ENCODE measurements at regions not wholly inside any gene's neighbourhood (a gene's known extent, or its start where the extent isn't known, plus 50 kb on each side); places are given as distances from the start of the nearest gene placed in this dataset.

GRCh38 chr16:65657071-65657494 lies 535.2 kb upstream of the CDH11 start:
- WGBS, 2 donors: 37 to 55% methylated on average over 6 of the region's 6 CpGs
- DNase-seq: no peak
- H3K27me3 ChIP-seq: peaks cover 0 to 14% (median 9%) of the 10 kb centered on the region in 7 donors
- no peak overlapping the region for H3K27ac ChIP-seq
- ATAC-seq: no peak
- H3K4me1 ChIP-seq: peaks cover 0 to 15% (median 8%) of the 10 kb centered on the region in 9 donors
- TF ChIP-seq CTCF (IDR thresholded peaks at IDR 0.05): no peak
- no peaks in the 10 kb centered on the region for H3K9me3 ChIP-seq
- intact Hi-C loops (cut with DNase I): no loop called here
- H3K36me3 ChIP-seq: no peaks in the 10 kb centered on the region
- H3K4me3 ChIP-seq: no peak overlapping the region

GRCh38 chr16:65655802-65656201 lies 533.9 kb upstream of the CDH11 start:
- ATAC-seq (no peak), DNase-seq (no peak)
- Histone ChIP-seq H3K27me3 (peaks cover 0 to 15% (median 9%) of the 10 kb centered on the region in 7 donors), H3K4me1 (peaks cover 0 to 15% (median 8%) of the 10 kb centered on the region in 9 donors), H3K9me3 (no peaks in the 10 kb centered on the region), H3K4me3 (no peak overlapping the region), H3K36me3 (no peaks in the 10 kb centered on the region), H3K27ac (no peak overlapping the region)
- no peak for TF ChIP-seq CTCF (IDR thresholded peaks at IDR 0.05)
- 69 to 79% methylated on average over 3 of the region's 3 CpGs for WGBS, 2 donors
- intact Hi-C loops (cut with DNase I): no loop called here

GRCh38 chr16:65648101-65648500 lies 526.2 kb upstream of the CDH11 start:
- Histone ChIP-seq H3K27me3 (peaks cover 0 to 7% (median 0%) of the 10 kb centered on the region in 7 donors), H3K9me3 (no peaks in the 10 kb centered on the region), H3K36me3 (no peaks in the 10 kb centered on the region), H3K4me3 (no peak overlapping the region), H3K4me1 (no peaks in the 10 kb centered on the region), H3K27ac (no peak overlapping the region)
- no peak for TF ChIP-seq CTCF (IDR thresholded peaks at IDR 0.05)
- ATAC-seq (no peak), DNase-seq (no peak)
- intact Hi-C loops (cut with DNase I): no loop called here
- WGBS, 2 donors: 86 to 89% methylated on average over 5 of the region's 5 CpGs

- TF ChIP-seq CTCF (IDR thresholded peaks at IDR 0.05): no peak
- intact Hi-C loops (cut with DNase I): no loop called here
- H3K4me1 ChIP-seq: no peaks in the 10 kb centered on the region
- ATAC-seq: no peak
- no peaks in the 10 kb centered on the region for H3K27me3 ChIP-seq
- no peak for DNase-seq
- no peak overlapping the region for H3K27ac ChIP-seq
- no peaks in the 10 kb centered on the region for H3K36me3 ChIP-seq
- WGBS, 2 donors: 75 to 81% methylated on average over 2 of the region's 2 CpGs
- H3K4me3 ChIP-seq: no peak overlapping the region
- H3K9me3 ChIP-seq: no peaks in the 10 kb centered on the region
Observed at GRCh38 chr16:65644821-65645220, 523.0 kb upstream of the CDH11 start.
